ENCODE measurements at regions not wholly inside any gene's neighbourhood (a gene's known extent, or its start where the extent isn't known, plus 50 kb on each side); places are given as distances from the start of the nearest gene placed in this dataset.
"Not testable (repeated sequence)": the region's sequence is repeated elsewhere in the genome, so short reads cannot be mapped to it uniquely, and the experiment has no call there.

GRCh38 chr2:67576991-67577390 is 179.9 kb downstream of the ETAA1 start:
- TF ChIP-seq, protein P1, sequence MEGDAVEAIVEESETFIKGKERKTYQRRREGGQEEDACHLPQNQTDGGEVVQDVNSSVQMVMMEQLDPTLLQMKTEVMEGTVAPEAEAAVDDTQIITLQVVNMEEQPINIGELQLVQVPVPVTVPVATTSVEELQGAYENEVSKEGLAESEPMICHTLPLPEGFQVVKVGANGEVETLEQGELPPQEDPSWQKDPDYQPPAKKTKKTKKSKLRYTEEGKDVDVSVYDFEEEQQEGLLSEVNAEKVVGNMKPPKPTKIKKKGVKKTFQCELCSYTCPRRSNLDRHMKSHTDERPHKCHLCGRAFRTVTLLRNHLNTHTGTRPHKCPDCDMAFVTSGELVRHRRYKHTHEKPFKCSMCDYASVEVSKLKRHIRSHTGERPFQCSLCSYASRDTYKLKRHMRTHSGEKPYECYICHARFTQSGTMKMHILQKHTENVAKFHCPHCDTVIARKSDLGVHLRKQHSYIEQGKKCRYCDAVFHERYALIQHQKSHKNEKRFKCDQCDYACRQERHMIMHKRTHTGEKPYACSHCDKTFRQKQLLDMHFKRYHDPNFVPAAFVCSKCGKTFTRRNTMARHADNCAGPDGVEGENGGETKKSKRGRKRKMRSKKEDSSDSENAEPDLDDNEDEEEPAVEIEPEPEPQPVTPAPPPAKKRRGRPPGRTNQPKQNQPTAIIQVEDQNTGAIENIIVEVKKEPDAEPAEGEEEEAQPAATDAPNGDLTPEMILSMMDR (conservative IDR thresholded peaks at IDR 0.05; ENCODE audit: low read length), result no peak
- no peak for DNase-seq (ENCODE audit: low read depth)
- H3K4me3 ChIP-seq (ENCODE audit: low read length), result no peak overlapping the region

- TF ChIP-seq, protein P1 (conservative IDR thresholded peaks at IDR 0.05; ENCODE audit: low read length), result no peak
- H3K4me3 ChIP-seq (ENCODE audit: low read length), result no peak overlapping the region
- no peak for DNase-seq (ENCODE audit: low read depth)
Measured at GRCh38 chr2:67579216-67579615, 182.1 kb downstream of the ETAA1 start.

GRCh38 chr2:67579806-67580205 is 182.7 kb downstream of the ETAA1 start:
- DNase-seq (ENCODE audit: low read depth), result peak; percentile 67
- TF ChIP-seq, protein P1 (conservative IDR thresholded peaks at IDR 0.05; ENCODE audit: low read length), result no peak
- H3K4me3 ChIP-seq (ENCODE audit: low read length), result no peak overlapping the region

- no peak for DNase-seq (ENCODE audit: low read depth)
- H3K4me3 ChIP-seq (ENCODE audit: low read length), result no peak overlapping the region
- TF ChIP-seq, protein P1 (conservative IDR thresholded peaks at IDR 0.05; ENCODE audit: low read length), result no peak
Measured at GRCh38 chr2:67581751-67582150, 184.6 kb downstream of the ETAA1 start.

DNA sequence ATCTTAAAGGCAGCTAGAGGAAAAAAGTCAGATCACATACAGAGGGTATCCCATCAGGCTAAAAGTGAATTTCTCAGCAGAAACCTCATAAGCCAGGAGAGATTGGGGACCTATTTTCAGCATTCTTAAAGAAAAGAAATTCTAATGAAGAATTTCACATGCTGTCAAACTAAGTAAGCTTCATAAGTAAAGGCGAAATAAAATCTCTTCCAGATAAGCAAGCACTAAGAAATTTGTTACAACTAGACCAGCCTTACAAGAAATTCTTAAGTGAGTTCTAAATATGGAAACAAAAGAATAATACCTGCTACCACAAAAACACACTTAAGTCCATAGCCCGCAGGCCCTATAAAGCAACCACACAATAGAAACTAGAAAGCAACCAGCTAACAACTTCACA is 186.1 kb downstream of the ETAA1 start:
- TF ChIP-seq, protein P1 (conservative IDR thresholded peaks at IDR 0.05; ENCODE audit: low read length), result no peak
- no peak overlapping the region for H3K4me3 ChIP-seq (ENCODE audit: low read length)

GRCh38 chr2:67585400-67585799 is 188.3 kb downstream of the ETAA1 start:
- no peak for DNase-seq (ENCODE audit: low read depth)
- no peak overlapping the region for H3K4me3 ChIP-seq (ENCODE audit: low read length)
- TF ChIP-seq, protein P1 (conservative IDR thresholded peaks at IDR 0.05; ENCODE audit: low read length), result no peak

More for the DNA sequence above, 186.1 kb downstream of the ETAA1 start:
- DNase-seq (ENCODE audit: low read depth), result no peak

DNA sequence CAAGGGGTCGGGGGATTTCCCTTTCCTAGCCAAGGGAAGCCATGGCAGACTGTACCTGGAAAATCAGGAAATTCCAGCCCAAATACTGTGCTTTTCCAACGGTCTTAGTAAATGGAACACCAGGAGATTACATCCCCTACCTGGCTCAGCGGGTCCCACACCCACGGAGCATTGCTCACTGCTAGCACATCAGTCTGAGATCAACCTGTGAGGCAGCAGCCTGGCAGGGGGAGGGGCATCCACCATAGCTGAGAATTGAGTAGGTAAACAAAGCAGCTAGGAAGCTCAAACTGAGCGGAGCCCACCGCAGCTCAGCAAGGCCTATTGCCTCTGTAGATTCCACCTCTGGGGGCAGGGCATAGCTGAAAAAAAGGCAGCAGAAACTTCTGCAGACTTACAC is 192.0 kb downstream of the ETAA1 start:
- not testable (repeated sequence) for H3K4me3 ChIP-seq (ENCODE audit: low read length); DNase-seq (ENCODE audit: low read depth)

DNA sequence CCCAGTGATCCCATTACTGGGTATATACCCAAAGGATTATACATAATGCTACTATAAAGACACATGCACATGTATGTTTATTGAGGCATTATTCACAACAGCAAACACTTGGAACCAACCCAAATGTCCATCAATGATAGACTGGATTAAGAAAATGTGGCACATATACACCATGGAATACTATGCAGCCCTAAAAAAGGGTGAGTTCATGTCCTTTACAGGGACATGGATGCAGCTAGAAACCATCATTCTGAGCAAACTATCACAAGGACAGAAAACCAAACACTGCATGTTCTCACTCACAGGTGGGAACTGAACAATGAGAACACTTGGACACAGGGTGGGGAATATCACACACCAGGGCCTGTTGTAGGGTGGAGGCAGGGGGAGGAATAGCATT is 197.4 kb downstream of the ETAA1 start:
- not testable (repeated sequence) for DNase-seq (ENCODE audit: low read depth)

More for the DNA sequence above, 197.4 kb downstream of the ETAA1 start:
- H3K4me3 ChIP-seq (ENCODE audit: low read length), result not testable (repeated sequence)
